HG03442 (cell line): ENCODE measurements at regions not wholly inside any gene's neighbourhood (a gene's known extent, or its start where the extent isn't known, plus 50 kb on each side); places are given as distances from the start of the nearest gene placed in this dataset.

ENCODE experiments used
- ATAC-seq: cut with Tn5 transposase; IDR thresholded peaks from one replicate; pipeline ENCODE4 v1.9.1; 2021; ENCODE audit warnings: mild to moderate bottlenecking, moderate library complexity; ENCODE audit not compliant: unreplicated experiment

DNA sequence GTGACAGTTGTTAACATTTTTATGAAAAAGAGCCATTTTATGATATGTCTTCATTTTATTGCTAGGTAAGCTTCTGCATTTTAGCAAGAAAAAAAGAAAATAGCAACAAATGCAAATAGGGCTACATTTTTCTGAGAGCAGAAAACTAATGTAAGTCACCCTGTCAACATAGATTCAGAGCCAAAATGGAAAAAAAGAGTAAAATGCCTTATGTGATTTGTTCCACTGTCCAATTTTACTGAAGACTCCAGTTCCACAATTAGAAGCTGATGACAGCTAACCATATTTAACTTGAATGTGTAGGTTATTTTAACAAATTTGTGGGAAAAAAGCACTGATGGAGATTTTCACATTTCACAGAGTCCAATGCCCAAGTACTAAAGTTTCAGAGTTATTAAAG lies 772.3 kb downstream of the FAT4 start:
- no peak for ATAC-seq

DNA sequence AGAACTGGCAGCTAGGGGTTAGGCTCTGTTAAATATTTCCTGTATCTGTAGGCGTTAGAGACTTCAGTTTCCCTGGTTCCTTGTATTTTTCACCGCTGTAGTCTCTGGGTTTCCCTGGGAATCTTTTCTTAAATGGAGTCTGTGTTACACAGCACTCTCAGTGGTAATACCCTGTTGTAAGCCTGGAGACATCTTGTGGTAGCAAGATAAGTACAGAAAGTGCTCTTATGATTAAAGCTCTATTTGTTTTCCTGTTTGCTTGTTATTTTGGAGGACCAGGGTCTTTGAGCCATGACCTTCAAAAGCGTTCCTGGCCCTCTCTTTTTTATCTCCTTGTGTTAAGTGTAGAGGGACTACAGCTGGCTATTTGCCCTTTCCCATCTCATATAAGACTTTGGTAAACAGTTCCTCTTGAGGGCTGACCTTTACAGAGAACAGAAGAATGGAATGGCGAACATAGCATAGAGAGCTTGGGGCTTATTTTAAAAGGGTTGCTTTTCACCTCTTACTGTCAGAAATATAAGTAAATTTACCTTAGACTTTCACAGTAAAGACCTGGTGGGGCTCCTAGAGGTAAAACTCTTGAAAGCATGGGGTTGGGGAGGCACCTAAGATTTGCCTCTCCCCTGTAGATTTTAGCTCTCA lies 782.5 kb downstream of the FAT4 start:
- no peak for ATAC-seq

DNA sequence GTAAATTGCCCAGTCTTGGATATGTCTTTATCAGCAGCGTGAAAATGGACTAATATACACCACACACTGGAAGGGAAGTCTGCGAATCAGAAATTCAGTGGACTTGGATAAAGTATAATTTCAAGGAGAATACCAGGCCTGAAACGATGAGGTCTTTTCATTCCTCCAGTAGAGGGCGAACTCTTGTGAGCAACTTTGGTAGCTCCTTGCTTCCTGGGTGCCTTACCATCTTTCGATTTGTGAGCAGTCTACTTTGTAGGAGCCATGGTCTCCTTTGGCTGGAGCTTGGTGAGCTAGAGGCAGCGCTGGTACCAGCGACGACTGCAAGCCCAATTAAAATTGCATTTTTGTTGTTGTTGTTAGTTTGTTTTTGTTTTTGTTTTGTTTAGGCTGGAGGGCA lies 791.9 kb downstream of the FAT4 start:
- ATAC-seq, result no peak

DNA sequence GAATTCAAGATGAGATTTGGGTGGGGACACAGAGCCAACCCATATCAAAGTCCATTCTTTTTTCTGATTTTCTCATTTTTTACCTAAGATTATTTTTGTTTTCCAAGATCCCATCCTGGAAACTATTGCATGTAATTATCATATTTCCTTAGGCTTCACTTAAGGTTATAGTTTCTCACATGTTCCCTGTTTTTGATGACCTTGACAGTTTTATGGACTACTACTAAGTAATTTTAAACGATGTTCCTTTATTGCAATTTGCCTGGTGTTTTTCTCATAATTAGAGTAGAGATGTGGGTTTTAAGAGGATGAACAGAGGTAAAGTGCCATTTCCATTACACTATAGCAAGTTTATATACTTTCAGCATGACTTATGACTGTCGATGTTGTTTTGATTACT lies 795.1 kb downstream of the FAT4 start:
- ATAC-seq, result no peak

DNA sequence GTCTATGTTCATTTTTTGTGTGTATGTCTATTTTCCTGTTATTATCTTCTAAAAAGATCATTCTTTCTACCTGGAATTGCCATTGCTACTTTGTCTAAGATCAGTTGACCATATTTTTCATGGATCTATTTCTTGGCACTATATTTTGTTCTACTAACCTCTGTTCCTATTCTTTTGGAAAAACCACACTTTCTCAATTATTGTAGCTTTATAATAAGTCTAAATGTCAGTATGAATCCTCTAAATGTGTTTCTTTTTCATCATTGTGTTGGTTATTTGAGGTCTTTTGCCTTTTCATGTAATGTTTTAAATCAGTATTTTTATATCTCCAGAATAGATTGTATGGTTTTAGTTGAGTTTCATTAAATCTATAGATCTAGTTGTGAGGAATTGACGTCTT lies 798.3 kb downstream of the FAT4 start:
- ATAC-seq, result no peak

DNA sequence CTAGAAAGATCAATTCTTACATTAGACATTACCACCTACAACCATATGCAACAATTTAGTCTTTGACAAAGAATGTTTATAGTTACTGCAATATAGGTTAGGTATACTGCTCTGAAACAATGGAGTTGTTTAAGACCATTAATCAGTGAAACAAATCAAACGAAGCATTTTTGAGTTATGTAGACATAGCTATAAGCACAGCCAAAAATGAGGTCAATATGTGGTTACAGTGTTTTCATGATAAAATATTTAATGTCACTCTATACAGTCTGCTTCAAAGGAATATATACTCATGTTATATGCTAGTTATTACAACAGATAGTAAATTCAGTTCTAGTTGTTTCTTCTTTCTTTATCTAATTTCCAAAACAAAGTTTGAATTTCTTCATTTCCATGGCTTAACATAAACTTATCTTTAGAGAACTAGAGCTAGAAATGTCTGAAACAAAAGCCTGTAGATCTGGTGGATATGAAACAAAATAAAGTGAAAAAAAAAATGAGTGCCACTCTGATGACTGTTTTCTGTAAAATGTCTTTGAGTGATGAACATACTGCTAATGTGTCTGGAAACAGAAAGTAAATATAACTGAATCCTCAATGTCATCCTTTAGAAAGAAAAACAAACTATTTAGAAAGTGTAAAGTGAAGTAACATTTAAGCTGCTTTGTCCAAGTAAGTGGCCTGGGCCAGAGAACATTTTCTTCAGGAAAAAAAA lies 809.0 kb downstream of the FAT4 start:
- ATAC-seq, result no peak

DNA sequence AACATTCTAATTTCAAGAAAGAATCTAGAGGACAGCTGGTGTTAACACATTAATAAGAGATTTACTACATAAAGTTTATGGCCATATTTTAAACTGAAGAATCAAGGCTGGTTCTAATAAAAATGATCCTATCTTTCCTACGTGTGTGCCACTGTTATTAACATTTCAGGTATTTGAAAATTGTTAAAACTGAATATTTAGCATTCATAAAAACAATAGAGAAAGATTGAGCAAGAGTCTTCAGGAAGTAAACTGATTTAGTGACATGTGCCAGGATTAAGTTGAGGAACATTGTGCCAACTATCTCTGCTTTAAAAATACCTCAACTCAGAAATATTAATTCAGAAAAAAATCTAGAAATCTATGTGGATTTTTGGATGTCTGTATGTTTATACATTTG lies 810.1 kb downstream of the FAT4 start:
- ATAC-seq, result no peak

DNA sequence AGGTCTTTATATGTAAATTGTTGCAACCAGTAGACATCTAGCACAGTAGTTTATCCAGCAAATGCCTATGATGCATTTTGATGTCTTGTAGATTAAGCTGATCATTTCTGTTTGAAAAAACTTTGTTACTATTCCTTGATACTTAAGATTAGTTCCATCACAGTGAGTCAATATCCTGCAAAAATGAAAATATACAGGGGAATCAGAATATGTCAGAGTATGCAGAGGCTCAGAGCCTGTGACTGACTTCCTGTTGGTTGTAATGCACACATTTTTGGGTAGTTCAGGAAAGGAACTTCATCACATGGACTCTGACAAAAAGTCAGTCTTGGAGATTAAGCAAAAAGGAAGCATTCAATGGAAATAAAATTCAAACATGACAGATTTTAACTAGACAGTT lies 815.5 kb downstream of the FAT4 start:
- ATAC-seq, result no peak

DNA sequence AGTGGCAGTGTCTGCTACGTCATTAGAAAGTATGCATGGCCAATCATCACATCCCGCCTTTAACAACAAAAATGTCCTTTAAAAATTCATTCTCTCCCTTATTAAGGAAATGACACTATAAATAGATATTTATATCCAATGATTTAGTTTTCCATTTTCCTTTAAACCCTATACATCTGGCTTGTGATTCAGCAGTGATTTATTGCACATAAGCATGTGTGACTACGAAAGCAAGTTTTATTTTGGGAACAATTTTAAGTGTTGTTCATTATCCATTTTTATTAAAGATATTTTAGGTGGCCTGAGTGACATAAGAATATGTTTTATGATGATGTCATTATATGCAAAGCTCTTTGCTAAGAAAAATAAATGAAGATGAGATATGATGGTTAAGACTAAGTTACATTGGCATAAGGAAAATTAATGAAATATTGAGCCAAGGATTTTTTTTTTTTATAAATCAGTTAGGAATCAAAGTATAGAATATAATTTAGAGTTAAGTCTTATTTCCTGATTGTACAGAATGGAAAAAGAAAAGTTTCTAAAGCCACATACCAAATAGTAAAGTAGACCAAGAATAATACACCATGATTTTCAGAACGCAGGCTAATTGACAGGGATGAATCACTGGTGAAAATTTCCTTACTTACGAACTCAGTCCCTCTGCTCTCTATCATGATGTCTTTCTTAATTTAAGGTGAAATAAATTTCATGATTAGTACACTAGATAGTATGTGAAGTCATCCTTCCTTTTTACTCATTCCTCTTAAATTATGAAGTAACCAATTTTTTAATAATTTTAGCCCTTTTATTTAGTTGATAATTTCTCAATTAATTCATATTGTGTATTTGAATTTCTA lies 822.4 kb downstream of the FAT4 start:
- no peak for ATAC-seq

DNA sequence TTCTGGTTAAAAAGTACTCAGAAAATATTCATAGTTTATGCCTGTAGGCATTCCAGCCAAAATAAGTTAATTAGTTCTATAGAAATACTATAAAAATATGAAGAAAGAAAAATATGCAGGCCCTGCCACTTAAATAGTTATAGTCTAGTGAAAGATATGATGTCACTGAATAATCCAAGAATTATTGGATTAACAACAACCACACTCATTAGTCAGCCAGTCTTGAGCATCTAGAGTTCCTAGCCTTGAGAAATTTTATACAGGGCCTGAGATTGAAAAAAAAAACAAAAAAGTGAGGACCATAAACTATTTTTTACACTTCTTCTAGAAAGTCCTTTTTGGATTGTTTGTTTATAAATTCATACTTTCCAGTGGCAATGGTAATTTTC lies 823.0 kb downstream of the FAT4 start:
- no peak for ATAC-seq

DNA sequence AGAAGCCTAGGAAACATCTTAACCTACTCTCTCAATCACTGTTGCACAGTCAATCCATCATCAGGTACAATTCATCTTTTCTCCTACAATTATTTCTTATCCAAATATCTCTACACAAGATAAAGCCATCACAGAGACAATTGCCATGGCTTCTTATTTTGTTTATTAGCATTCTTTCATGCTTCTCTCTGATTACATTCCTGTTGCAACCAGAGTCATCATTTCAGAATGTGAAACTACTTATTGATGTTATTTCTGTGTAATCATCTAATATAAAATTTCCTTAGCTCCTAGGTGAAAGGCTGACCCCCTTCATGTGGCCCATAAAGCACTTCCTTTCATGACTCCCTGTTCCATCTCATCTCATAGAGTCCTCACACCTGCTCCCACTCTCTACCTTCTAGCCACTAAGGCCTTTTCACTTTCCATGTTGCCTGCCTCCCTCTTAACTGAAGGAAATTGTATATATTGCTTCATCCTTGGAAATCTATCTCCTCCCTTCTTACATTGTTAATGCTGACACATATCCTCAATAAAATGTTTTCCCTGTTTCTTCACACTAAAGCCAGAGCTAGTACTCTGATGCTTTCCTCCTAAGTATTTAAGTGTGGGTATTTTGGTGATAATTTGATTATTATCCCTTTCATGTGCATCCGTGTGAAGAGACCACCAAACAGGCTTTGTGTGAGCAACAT lies 829.9 kb downstream of the FAT4 start:
- ATAC-seq, result no peak

DNA sequence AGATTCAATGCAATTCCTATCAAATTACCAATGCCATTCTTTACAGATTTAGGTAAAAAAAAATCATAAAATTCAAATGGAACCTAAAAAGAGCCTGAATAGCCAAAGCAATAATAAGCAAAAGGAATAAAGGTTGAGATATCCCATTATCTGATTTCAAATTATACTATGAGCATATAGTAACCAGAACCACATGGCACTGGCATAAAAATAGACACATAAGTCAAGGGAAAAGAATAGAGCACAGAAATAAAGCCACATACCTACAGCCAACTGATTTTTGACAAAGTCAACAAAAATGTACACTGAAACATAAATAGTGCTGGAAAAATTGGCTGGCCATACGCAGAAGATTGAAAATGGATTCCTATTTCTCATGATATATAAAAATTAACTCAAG lies 853.7 kb downstream of the FAT4 start:
- no peak for ATAC-seq

DNA sequence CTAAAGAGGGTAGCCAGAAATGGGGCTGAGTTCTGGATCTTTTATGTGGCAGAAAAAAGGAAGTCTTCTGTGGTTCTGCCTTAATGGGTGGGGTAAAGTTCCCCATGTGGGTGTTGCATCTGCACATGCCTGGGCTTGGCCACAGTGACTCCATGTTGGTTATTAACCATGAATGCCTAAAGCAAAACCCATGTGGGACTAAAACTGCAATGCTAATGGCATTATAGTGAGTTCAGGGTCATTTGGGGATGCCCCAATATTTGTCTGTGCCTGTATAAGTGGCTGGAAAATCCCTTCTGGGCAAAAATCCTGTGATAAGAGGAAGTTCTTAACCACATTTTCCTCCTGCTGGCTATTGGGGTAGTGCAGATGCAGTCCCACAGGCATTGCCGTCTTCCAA lies 857.4 kb downstream of the FAT4 start:
- ATAC-seq, result no peak

DNA sequence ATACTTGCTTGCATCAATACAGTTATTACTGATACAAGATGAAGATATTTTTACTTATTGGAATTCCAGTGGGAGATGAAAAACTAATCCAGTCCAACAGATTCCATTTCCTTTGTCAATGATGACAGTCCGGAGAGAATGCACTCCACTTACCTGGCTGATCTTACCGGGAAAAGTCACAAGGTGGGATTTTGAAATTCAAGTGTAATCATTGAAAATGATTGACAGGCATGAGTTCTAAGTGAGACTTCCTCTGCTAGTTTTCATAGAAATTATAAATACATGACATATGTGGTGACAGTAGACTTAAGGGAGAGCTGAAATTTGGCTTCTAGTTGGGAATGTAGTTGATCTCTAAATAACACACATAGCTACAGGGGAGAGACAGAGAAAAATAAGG lies 859.9 kb downstream of the FAT4 start:
- ATAC-seq, result no peak

DNA sequence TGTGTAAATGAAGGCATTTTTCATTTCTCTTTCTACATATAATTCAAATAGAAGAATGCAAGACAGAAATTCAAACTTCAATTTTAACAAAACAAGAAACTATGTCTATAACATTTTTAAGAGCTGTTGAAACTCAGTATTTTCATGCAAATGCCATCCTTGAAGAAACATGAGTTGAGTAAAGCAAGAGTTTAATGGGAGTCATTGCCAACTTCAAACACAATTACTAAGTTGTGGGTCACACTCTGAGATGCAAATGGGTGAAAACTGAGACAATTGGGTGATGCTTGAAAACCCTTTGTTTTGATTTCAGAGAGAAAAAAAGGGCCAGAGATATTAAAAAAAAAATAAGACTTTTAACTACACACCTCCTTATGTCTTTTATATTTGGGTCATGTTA lies 865.9 kb downstream of the FAT4 start:
- ATAC-seq, result no peak

DNA sequence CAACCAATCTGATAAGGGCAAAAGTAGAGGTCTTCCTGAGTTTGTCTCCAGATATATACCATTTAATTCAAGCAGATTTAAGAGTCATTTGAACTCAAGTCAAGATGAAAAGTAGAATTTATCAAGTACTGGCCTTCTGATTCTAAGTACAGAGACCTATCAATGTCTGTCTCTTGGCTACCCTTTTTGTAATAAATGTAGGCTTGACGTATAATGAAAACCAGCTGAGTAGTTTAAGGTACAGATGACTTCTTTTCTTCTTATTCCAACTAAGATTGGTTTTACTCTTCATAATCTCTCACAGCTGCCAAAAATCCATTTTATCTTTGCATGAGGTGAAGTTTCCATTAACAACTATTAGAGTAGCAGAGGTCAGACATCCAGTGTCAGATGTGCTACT lies 867.6 kb downstream of the FAT4 start:
- ATAC-seq, result no peak

DNA sequence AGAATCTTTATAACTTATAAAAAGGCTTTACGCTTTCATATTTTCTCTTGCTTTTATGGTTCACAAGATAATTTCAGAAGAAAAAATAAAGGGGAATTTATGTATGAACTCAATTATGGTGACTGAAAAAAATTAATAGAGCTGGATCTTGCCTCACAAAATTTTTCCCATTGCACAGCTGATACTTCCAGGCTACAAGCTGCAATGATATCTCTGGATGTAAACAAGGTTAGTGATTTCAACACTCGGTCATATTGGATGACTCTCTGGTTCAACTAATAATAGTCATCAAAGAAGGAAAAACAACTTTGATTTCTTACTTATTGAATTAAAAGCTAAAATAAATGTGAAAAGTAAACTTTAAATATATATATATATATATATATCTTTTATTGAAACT lies 868.0 kb downstream of the FAT4 start:
- ATAC-seq, result no peak

DNA sequence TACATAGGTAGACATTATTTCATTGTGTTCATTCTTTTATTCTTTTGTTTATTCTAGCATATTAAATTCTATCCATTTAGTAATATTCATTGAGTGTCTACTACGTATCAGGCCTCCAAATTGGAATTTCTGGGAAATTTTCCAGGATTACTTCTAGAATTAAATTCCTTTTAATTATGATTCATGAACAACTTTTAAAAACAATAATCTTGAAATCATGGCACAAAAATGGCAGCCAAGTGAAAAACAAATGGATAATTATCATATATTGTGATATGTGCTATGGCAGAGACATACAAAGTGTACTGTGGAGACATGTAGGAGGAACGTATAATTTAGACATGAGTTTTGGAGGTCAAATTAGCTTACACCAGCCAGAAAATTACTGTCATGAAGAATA lies 868.5 kb downstream of the FAT4 start:
- ATAC-seq, result no peak

DNA sequence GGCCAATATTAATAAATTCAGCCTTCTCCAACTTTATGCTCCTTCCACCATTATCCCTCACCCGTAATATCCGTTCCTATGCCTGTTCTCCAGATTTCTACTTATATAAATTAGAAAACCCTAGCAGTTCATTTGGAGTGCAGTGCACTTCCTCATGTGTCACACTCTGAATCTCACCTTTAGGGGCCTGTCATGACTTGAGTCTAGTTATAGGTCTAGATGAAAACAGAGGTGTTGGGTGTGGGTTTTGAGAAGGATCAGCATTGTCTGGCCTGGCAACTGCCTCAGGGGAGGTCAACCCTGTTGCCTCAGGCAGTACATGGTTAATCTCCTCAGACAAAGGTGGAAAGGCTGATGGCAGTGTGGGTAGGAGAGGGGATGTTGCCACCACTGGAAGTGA lies 876.8 kb downstream of the FAT4 start:
- no peak for ATAC-seq

DNA sequence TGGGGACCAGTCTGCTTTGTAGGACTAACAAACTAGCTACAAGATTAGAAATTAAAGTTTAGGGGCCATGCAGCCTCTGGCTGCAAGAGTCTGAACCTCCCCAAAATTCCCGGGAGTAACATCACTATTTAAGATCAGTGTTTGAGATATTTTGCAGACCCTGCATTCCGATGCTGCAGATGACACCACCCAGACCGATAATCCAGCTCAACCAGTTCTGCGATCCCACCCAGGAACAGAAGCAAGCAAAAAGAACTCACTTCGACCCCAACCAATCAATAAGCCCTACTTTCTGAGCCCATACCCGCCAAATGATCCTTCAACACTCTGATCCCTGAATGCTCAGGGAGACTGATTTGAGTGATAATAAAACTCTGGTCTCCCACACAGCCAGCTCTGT lies 877.8 kb downstream of the FAT4 start:
- ATAC-seq, result no peak
